ENCODE measurements at regions not wholly inside any gene's neighbourhood (a gene's known extent, or its start where the extent isn't known, plus 50 kb on each side); places are given as distances from the start of the nearest gene placed in this dataset.
"Not testable (repeated sequence)": the region's sequence is repeated elsewhere in the genome, so short reads cannot be mapped to it uniquely, and the experiment has no call there.

GRCh38 chr14:23862513-23862912 is 91.1 kb upstream of the DHRS4 start:
- DNase-seq = no peak

GRCh38 chr14:23863836-23864235 is 89.7 kb upstream of the DHRS4 start:
- no peak for DNase-seq

- peak; percentile 1 for DNase-seq
Measured at GRCh38 chr14:23864259-23864658, 89.3 kb upstream of the DHRS4 start.

- no peak for DNase-seq
Measured at GRCh38 chr14:23864861-23865260, 88.7 kb upstream of the DHRS4 start.

GRCh38 chr14:23865502-23865901 is 88.1 kb upstream of the DHRS4 start:
- no peak for DNase-seq

- DNase-seq = no peak
Measured at GRCh38 chr14:23866269-23866668, 87.3 kb upstream of the DHRS4 start.

- no peak for DNase-seq
Measured at GRCh38 chr14:23869078-23869719, 84.4 kb upstream of the DHRS4 start.

- no peak for DNase-seq
Measured at GRCh38 chr14:23876160-23876750, 77.3 kb upstream of the DHRS4 start.

- no peak for DNase-seq
Measured at GRCh38 chr14:23877111-23877510, 76.5 kb upstream of the DHRS4 start.

- no peak for DNase-seq
Measured at GRCh38 chr14:23877538-23878180, 75.9 kb upstream of the DHRS4 start.

GRCh38 chr14:23881282-23881681 is 72.3 kb upstream of the DHRS4 start:
- DNase-seq = no peak

- DNase-seq = no peak
Measured at GRCh38 chr14:23883684-23884540, 69.7 kb upstream of the DHRS4 start.

GRCh38 chr14:23884541-23884904 is 69.0 kb upstream of the DHRS4 start:
- DNase-seq = no peak

- DNase-seq = no peak
Measured at GRCh38 chr14:23887536-23887935, 66.0 kb upstream of the DHRS4 start.

GRCh38 chr14:23891717-23892116 is 61.9 kb upstream of the DHRS4 start:
- not testable (repeated sequence) for DNase-seq

GRCh38 chr14:23892289-23892688 is 61.3 kb upstream of the DHRS4 start:
- not testable (repeated sequence) for DNase-seq

GRCh38 chr14:23894362-23895052 is 59.1 kb upstream of the DHRS4 start:
- DNase-seq = no peak

- no peak for DNase-seq
Measured at GRCh38 chr14:23895053-23895419, 58.5 kb upstream of the DHRS4 start.

GRCh38 chr14:23895480-23895879 is 58.1 kb upstream of the DHRS4 start:
- peak; percentile 19 for DNase-seq

- DNase-seq = peak; percentile 8
Measured at GRCh38 chr14:23896609-23897153, 56.9 kb upstream of the DHRS4 start.

GRCh38 chr14:23897291-23897690 is 56.3 kb upstream of the DHRS4 start:
- DNase-seq = not testable (repeated sequence)

- DNase-seq = not testable (repeated sequence)
Measured at GRCh38 chr14:23898359-23898758, 55.2 kb upstream of the DHRS4 start.

GRCh38 chr14:23899788-23900187 is 53.8 kb upstream of the DHRS4 start:
- DNase-seq = no peak
